NOMO-1 (cell line): ENCODE measurements at regions not wholly inside any gene's neighbourhood (a gene's known extent, or its start where the extent isn't known, plus 50 kb on each side); places are given as distances from the start of the nearest gene placed in this dataset.
A peak's percentile ranks its signal among the peaks of the same experiment; 100 is the strongest.

Source experiments
- DNase-seq, 2 experiments: peaks; one replicate each; lab custom pipeline; 2025; ENCODE audit not compliant: unreplicated experiment in 2 of 2; lab: John Stamatoyannopoulos, UW

- no peak for DNase-seq
These were observed 285.9 kb downstream of the RFC3 start for GRCh38 chr13:34103854-34104253.

- DNase-seq = no peak
These were observed 286.9 kb downstream of the RFC3 start for GRCh38 chr13:34104853-34105252.

GRCh38 chr13:34107806-34108205 is 289.9 kb downstream of the RFC3 start:
- DNase-seq = no peak

GRCh38 chr13:34108410-34108809 is 290.5 kb downstream of the RFC3 start:
- DNase-seq = no peak

- DNase-seq = peak; percentile 13 to 24
These were observed 296.6 kb downstream of the RFC3 start for GRCh38 chr13:34114581-34114980.

- DNase-seq = no peak
These were observed 298.7 kb downstream of the RFC3 start for GRCh38 chr13:34116651-34117050.

GRCh38 chr13:34124666-34125306 is 306.8 kb downstream of the RFC3 start:
- DNase-seq = no peak

GRCh38 chr13:34127523-34127922 is 309.6 kb downstream of the RFC3 start:
- no peak for DNase-seq

- no peak for DNase-seq
These were observed 310.7 kb downstream of the RFC3 start for GRCh38 chr13:34128661-34129060.

- no peak for DNase-seq
These were observed 311.5 kb downstream of the RFC3 start for GRCh38 chr13:34129436-34129835.

- DNase-seq = no peak
These were observed 319.3 kb downstream of the RFC3 start for GRCh38 chr13:34137200-34137599.

- DNase-seq = no peak
These were observed 321.8 kb downstream of the RFC3 start for GRCh38 chr13:34139660-34140227.

GRCh38 chr13:34143637-34144036 is 325.7 kb downstream of the RFC3 start:
- DNase-seq = no peak

- DNase-seq = no peak
These were observed 326.2 kb downstream of the RFC3 start for GRCh38 chr13:34144142-34144541.

GRCh38 chr13:34145061-34145460 is 327.1 kb downstream of the RFC3 start:
- no peak for DNase-seq

- DNase-seq = no peak
These were observed 330.4 kb downstream of the RFC3 start for GRCh38 chr13:34148359-34148758.

GRCh38 chr13:34151885-34152284 is 333.9 kb downstream of the RFC3 start:
- DNase-seq = no peak

GRCh38 chr13:34152409-34152808 is 334.5 kb downstream of the RFC3 start:
- DNase-seq = no peak

GRCh38 chr13:34152996-34153395 is 335.0 kb downstream of the RFC3 start:
- DNase-seq = no peak

- DNase-seq = no peak
These were observed 335.7 kb downstream of the RFC3 start for GRCh38 chr13:34153428-34154180.

GRCh38 chr13:34155931-34156607 is 338.1 kb downstream of the RFC3 start:
- peak in 1 of 2 experiments; percentile 42 for DNase-seq
